IgD-negative memory B cell (primary cell): ENCODE measurements at regions not wholly inside any gene's neighbourhood (a gene's known extent, or its start where the extent isn't known, plus 50 kb on each side); places are given as distances from the start of the nearest gene placed in this dataset.
A peak's percentile ranks its signal among the peaks of the same experiment; 100 is the strongest.

Experiments used
- H3K27ac Mint-ChIP-seq, 3 donors: one replicate each; pipeline ENCODE4 v1.8.0; 2020 to 2022; ENCODE audit warnings: mild to moderate bottlenecking in 3 of 3, mixed read lengths in 3 of 3, moderate library complexity in 1 of 3
- H3K27me3 Mint-ChIP-seq: one replicate; pipeline ENCODE4 v1.8.0; 2021; ENCODE audit warnings: mixed read lengths
- H3K36me3 Mint-ChIP-seq: one replicate; pipeline ENCODE4 v1.8.0; 2020; ENCODE audit warnings: mild to moderate bottlenecking, mixed read lengths
- H3K4me1 Mint-ChIP-seq, 3 donors: one replicate each; pipeline ENCODE4 v1.8.0; 2020 to 2022; ENCODE audit warnings: mixed read lengths in 3 of 3, mild to moderate bottlenecking in 1 of 3
- H3K4me3 Mint-ChIP-seq, 4 donors: one replicate each; pipeline ENCODE4 v1.8.0; 2020 to 2022; ENCODE audit warnings: mild to moderate bottlenecking in 4 of 4, mixed read lengths in 4 of 4, moderate library complexity in 3 of 4
- H3K9me3 Mint-ChIP-seq, 3 donors: one replicate each; pipeline ENCODE4 v1.8.0; 2020 to 2021; ENCODE audit warnings: mixed read lengths in 3 of 3, mild to moderate bottlenecking in 1 of 3

GRCh38 chr2:64318476-64318748 is 135.6 kb upstream of the LGALSL start:
- Mint-ChIP-seq H3K27ac (no peak overlapping the region), H3K27me3 (peaks cover 1% of the 10 kb centered on the region), H3K36me3 (no peaks in the 10 kb centered on the region), H3K4me3 (no peak overlapping the region), H3K9me3 (peaks cover 0 to 1% (median 0%) of the 10 kb centered on the region in 3 donors), H3K4me1 (peaks cover 0 to 3% (median 1%) of the 10 kb centered on the region in 3 donors)

- Mint-ChIP-seq H3K4me1 (peaks cover 0 to 3% (median 1%) of the 10 kb centered on the region in 3 donors), H3K27ac (no peak overlapping the region), H3K4me3 (no peak overlapping the region), H3K27me3 (peaks cover 1% of the 10 kb centered on the region), H3K36me3 (no peaks in the 10 kb centered on the region), H3K9me3 (peaks cover 0 to 1% (median 0%) of the 10 kb centered on the region in 3 donors)
These were observed 134.1 kb upstream of the LGALSL start for GRCh38 chr2:64319896-64320295.

GRCh38 chr2:64322433-64322832 is 131.5 kb upstream of the LGALSL start:
- Mint-ChIP-seq H3K4me1 (peaks cover 18 to 26% (median 21%) of the 10 kb centered on the region in 3 donors), H3K27me3 (peaks cover 1% of the 10 kb centered on the region), H3K27ac (no peak overlapping the region), H3K9me3 (peaks cover 0 to 1% (median 0%) of the 10 kb centered on the region in 3 donors), H3K4me3 (no peak overlapping the region), H3K36me3 (no peaks in the 10 kb centered on the region)

GRCh38 chr2:64323197-64323596 is 130.8 kb upstream of the LGALSL start:
- H3K4me1 Mint-ChIP-seq = peaks cover 25 to 30% (median 27%) of the 10 kb centered on the region in 3 donors
- peaks cover 0 to 1% (median 0%) of the 10 kb centered on the region in 3 donors for H3K9me3 Mint-ChIP-seq
- no peak overlapping the region for H3K27ac Mint-ChIP-seq
- H3K36me3 Mint-ChIP-seq = no peaks in the 10 kb centered on the region
- peaks cover 1% of the 10 kb centered on the region for H3K27me3 Mint-ChIP-seq
- H3K4me3 Mint-ChIP-seq = no peak overlapping the region

- peaks cover 3% of the 10 kb centered on the region for H3K27me3 Mint-ChIP-seq
- H3K9me3 Mint-ChIP-seq = peaks cover 0 to 1% (median 0%) of the 10 kb centered on the region in 3 donors
- H3K4me1 Mint-ChIP-seq = peaks cover 25 to 33% (median 27%) of the 10 kb centered on the region in 3 donors
- H3K4me3 Mint-ChIP-seq = no peak overlapping the region
- H3K36me3 Mint-ChIP-seq = no peaks in the 10 kb centered on the region
- H3K27ac Mint-ChIP-seq = peak overlapping the region in 1 of 3 donors; percentile 45
These were observed 129.1 kb upstream of the LGALSL start for GRCh38 chr2:64324746-64325410.

- H3K27ac Mint-ChIP-seq = peak overlapping the region; percentile 4 to 88 (median 45)
- no peaks in the 10 kb centered on the region for H3K36me3 Mint-ChIP-seq
- peaks cover 0 to 1% (median 0%) of the 10 kb centered on the region in 3 donors for H3K9me3 Mint-ChIP-seq
- peak overlapping the region in 1 of 4 donors; percentile 89 for H3K4me3 Mint-ChIP-seq
- peaks cover 3% of the 10 kb centered on the region for H3K27me3 Mint-ChIP-seq
- peaks cover 25 to 33% (median 27%) of the 10 kb centered on the region in 3 donors for H3K4me1 Mint-ChIP-seq
These were observed 128.5 kb upstream of the LGALSL start for GRCh38 chr2:64325477-64325851.

- Mint-ChIP-seq H3K27me3 (peaks cover 2% of the 10 kb centered on the region), H3K9me3 (no peaks in the 10 kb centered on the region), H3K4me1 (peaks cover 29 to 37% (median 31%) of the 10 kb centered on the region in 3 donors), H3K36me3 (no peaks in the 10 kb centered on the region), H3K4me3 (peak overlapping the region; percentile 7 to 92 (median 80)), H3K27ac (peak overlapping the region; percentile 4 to 88 (median 45))
These were observed 127.9 kb upstream of the LGALSL start for GRCh38 chr2:64325852-64326577.

GRCh38 chr2:64326578-64327050 is 127.3 kb upstream of the LGALSL start:
- H3K27me3 Mint-ChIP-seq = peaks cover 2% of the 10 kb centered on the region
- peak overlapping the region; percentile 7 to 92 (median 80) for H3K4me3 Mint-ChIP-seq
- H3K27ac Mint-ChIP-seq = peak overlapping the region in 2 of 3 donors; percentile 4 to 88
- no peaks in the 10 kb centered on the region for H3K9me3 Mint-ChIP-seq
- H3K36me3 Mint-ChIP-seq = no peaks in the 10 kb centered on the region
- H3K4me1 Mint-ChIP-seq = peaks cover 29 to 37% (median 31%) of the 10 kb centered on the region in 3 donors

- H3K4me1 Mint-ChIP-seq = peaks cover 29 to 37% (median 31%) of the 10 kb centered on the region in 3 donors
- H3K27me3 Mint-ChIP-seq = peaks cover 2% of the 10 kb centered on the region
- peak overlapping the region; percentile 36 to 47 (median 46) for H3K27ac Mint-ChIP-seq
- H3K4me3 Mint-ChIP-seq = peak overlapping the region in 3 of 4 donors; percentile 63 to 96 (median 87)
- no peaks in the 10 kb centered on the region for H3K36me3 Mint-ChIP-seq
- no peaks in the 10 kb centered on the region for H3K9me3 Mint-ChIP-seq
These were observed 126.8 kb upstream of the LGALSL start for GRCh38 chr2:64327129-64327509.

GRCh38 chr2:64327510-64328414 is 126.2 kb upstream of the LGALSL start:
- Mint-ChIP-seq H3K27ac (peak overlapping the region; percentile 36 to 47 (median 46)), H3K9me3 (no peaks in the 10 kb centered on the region), H3K36me3 (no peaks in the 10 kb centered on the region), H3K27me3 (peaks cover 2% of the 10 kb centered on the region), H3K4me1 (peaks cover 29 to 37% (median 31%) of the 10 kb centered on the region in 3 donors), H3K4me3 (peak overlapping the region in 3 of 4 donors; percentile 63 to 96 (median 87))

- Mint-ChIP-seq H3K36me3 (no peaks in the 10 kb centered on the region), H3K4me1 (peaks cover 29 to 37% (median 31%) of the 10 kb centered on the region in 3 donors), H3K9me3 (no peaks in the 10 kb centered on the region), H3K4me3 (peak overlapping the region in 1 of 4 donors; percentile 96), H3K27me3 (peaks cover 2% of the 10 kb centered on the region), H3K27ac (peak overlapping the region in 1 of 3 donors; percentile 47)
These were observed 125.6 kb upstream of the LGALSL start for GRCh38 chr2:64328415-64328722.

- Mint-ChIP-seq H3K36me3 (no peaks in the 10 kb centered on the region), H3K4me3 (peak overlapping the region in 1 of 4 donors; percentile 34), H3K4me1 (peaks cover 29 to 37% (median 31%) of the 10 kb centered on the region in 3 donors), H3K9me3 (no peaks in the 10 kb centered on the region), H3K27ac (peak overlapping the region in 1 of 3 donors; percentile 47), H3K27me3 (peaks cover 2% of the 10 kb centered on the region)
These were observed 125.2 kb upstream of the LGALSL start for GRCh38 chr2:64328756-64329155.

GRCh38 chr2:64329848-64330247 is 124.1 kb upstream of the LGALSL start:
- Mint-ChIP-seq H3K27ac (peak overlapping the region in 1 of 3 donors; percentile 73), H3K36me3 (no peaks in the 10 kb centered on the region), H3K27me3 (peaks cover 2% of the 10 kb centered on the region), H3K9me3 (no peaks in the 10 kb centered on the region), H3K4me3 (no peak overlapping the region), H3K4me1 (peaks cover 29 to 37% (median 31%) of the 10 kb centered on the region in 3 donors)

GRCh38 chr2:64330281-64331113 is 123.5 kb upstream of the LGALSL start:
- Mint-ChIP-seq H3K4me3 (peak overlapping the region in 3 of 4 donors; percentile 0 to 79 (median 34)), H3K27ac (peak overlapping the region in 1 of 3 donors; percentile 1), H3K9me3 (no peaks in the 10 kb centered on the region), H3K4me1 (peaks cover 25 to 32% (median 26%) of the 10 kb centered on the region in 3 donors), H3K36me3 (no peaks in the 10 kb centered on the region), H3K27me3 (peaks cover 2% of the 10 kb centered on the region)
